NB4 (cell line): ENCODE measurements at regions not wholly inside any gene's neighbourhood (a gene's known extent, or its start where the extent isn't known, plus 50 kb on each side); places are given as distances from the start of the nearest gene placed in this dataset.

ENCODE experiments used
- MYC ChIP-seq: IDR thresholded peaks from 2 replicates; pipeline ENCODE4 v1.6.1; 2011; ENCODE audit warnings: low read depth, low read length
- POLR2A ChIP-seq: IDR thresholded peaks from 2 replicates; pipeline ENCODE4 v1.6.1; 2011; ENCODE audit warnings: mild to moderate bottlenecking; ENCODE audit not compliant: insufficient read length; ENCODE audit errors: extremely low read depth
- TF ChIP-seq, protein P1 (sequence below): IDR thresholded peaks from one replicate; pipeline ENCODE4 v1.5.1; 2012; ENCODE audit warnings: low read depth, low read length
- TF ChIP-seq, protein P2 (sequence below): IDR thresholded peaks from 2 replicates; pipeline ENCODE4 v1.6.1; 2011; ENCODE audit warnings: low read depth, low read length

DNA sequence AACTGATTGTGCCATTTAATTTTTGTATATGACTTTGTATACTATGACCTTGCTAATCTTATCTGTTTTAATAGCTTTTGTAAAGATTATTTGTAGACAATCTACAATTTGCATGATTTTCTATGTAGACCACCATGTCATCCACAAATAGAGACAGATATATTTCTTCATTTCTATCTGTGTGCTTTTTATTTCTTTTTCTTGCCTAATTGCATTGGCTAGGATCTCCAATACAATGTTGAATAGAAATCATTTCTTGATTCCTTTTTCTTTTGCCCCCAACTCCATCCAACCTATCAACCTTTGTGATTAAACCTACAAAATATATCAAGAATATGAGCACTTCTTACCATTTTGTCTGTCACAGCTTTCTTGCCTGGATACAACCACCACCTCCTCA is 232.6 kb upstream of the POU3F1 start:
- TF ChIP-seq POLR2A (no peak), MYC (no peak)
- TF ChIP-seq, protein P1, sequence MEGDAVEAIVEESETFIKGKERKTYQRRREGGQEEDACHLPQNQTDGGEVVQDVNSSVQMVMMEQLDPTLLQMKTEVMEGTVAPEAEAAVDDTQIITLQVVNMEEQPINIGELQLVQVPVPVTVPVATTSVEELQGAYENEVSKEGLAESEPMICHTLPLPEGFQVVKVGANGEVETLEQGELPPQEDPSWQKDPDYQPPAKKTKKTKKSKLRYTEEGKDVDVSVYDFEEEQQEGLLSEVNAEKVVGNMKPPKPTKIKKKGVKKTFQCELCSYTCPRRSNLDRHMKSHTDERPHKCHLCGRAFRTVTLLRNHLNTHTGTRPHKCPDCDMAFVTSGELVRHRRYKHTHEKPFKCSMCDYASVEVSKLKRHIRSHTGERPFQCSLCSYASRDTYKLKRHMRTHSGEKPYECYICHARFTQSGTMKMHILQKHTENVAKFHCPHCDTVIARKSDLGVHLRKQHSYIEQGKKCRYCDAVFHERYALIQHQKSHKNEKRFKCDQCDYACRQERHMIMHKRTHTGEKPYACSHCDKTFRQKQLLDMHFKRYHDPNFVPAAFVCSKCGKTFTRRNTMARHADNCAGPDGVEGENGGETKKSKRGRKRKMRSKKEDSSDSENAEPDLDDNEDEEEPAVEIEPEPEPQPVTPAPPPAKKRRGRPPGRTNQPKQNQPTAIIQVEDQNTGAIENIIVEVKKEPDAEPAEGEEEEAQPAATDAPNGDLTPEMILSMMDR = no peak
- TF ChIP-seq, protein P2, sequence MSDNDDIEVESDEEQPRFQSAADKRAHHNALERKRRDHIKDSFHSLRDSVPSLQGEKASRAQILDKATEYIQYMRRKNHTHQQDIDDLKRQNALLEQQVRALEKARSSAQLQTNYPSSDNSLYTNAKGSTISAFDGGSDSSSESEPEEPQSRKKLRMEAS = no peak
